Hepatocyte (in vitro differentiated cells): ENCODE measurements at regions not wholly inside any gene's neighbourhood (a gene's known extent, or its start where the extent isn't known, plus 50 kb on each side); places are given as distances from the start of the nearest gene placed in this dataset.

ENCODE experiments used
- DNase-seq: peaks from one replicate; pipeline ENCODE4 v3.0.0-alpha.2; 2016; ENCODE audit warnings: low spot score
- H2AFZ ChIP-seq: fragments of 200-600 bp; sonication (generic); 2 replicates; pipeline ENCODE4 v1.6.0; 2016; ENCODE audit warnings: antibody characterized with exemption, mild to moderate bottlenecking
- H3K27ac ChIP-seq: fragments of 200-600 bp; sonication (generic); 2 replicates; pipeline ENCODE4 v1.5.1; 2016; ENCODE audit warnings: mild to moderate bottlenecking
- H3K27me3 ChIP-seq: fragments of 200-600 bp; sonication (generic); 2 replicates; pipeline ENCODE4 v1.6.1; 2016
- H3K36me3 ChIP-seq: fragments of 200-600 bp; sonication (generic); replicated peaks from 2 replicates; pipeline ENCODE4 v1.5.1; 2016; ENCODE audit warnings: low read depth; ENCODE audit not compliant: insufficient read depth
- H3K4me1 ChIP-seq: fragments of 200-600 bp; sonication (generic); 2 replicates; pipeline ENCODE4 v1.5.1; 2016; ENCODE audit warnings: mild to moderate bottlenecking, moderate library complexity; ENCODE audit not compliant: insufficient read depth
- H3K4me2 ChIP-seq: fragments of 200-600 bp; sonication (generic); 2 replicates; pipeline ENCODE4 v1.6.0; 2016
- H3K4me3 ChIP-seq: fragments of 200-600 bp; sonication (generic); 2 replicates; pipeline ENCODE4 v1.5.1; 2016; ENCODE audit warnings: mild to moderate bottlenecking
- H3K79me2 ChIP-seq: fragments of 200-600 bp; sonication (generic); 2 replicates; pipeline ENCODE4 v1.6.0; 2017; ENCODE audit warnings: mild to moderate bottlenecking
- H3K9me2 ChIP-seq: fragments of 200-600 bp; sonication (generic); replicated peaks from 2 replicates; pipeline ENCODE4 v1.6.0; 2017; ENCODE audit warnings: mild to moderate bottlenecking; ENCODE audit not compliant: insufficient read depth
- H3K9me3 ChIP-seq: fragments of 200-600 bp; sonication (generic); 2 replicates; pipeline ENCODE4 v1.5.1; 2016; ENCODE audit warnings: low read depth, mild to moderate bottlenecking
- H4K20me1 ChIP-seq: fragments of 200-600 bp; sonication (generic); 2 replicates; pipeline ENCODE4 v1.6.0; 2016; ENCODE audit warnings: mild to moderate bottlenecking; ENCODE audit not compliant: insufficient read depth, poor library complexity, severe bottlenecking
- EZH2 ChIP-seq: fragments of 200-600 bp; sonication (generic); IDR thresholded peaks from 2 replicates; pipeline ENCODE4 v1.6.1; 2016; ENCODE audit warnings: antibody characterized with exemption, mild to moderate bottlenecking, borderline replicate concordance
- EZH2phosphoT487 ChIP-seq: fragments of 200-600 bp; sonication (generic); IDR thresholded peaks from one replicate; pipeline ENCODE4 v1.6.1; 2018; ENCODE audit warnings: antibody characterized with exemption, mild to moderate bottlenecking, low read depth, moderate library complexity; ENCODE audit not compliant: unreplicated experiment, severe bottlenecking
- WGBS: methylation state at CpG from one replicate; pipeline ENCODE4 v1.1.6; 2016; ENCODE audit warnings: low lambda C conversion rate; ENCODE audit errors: missing lambda C conversion rate; 5-methylcytosine and 5-hydroxymethylcytosine counted together
- TF ChIP-seq, protein P1 (sequence below): fragments of 200-600 bp; sonication (generic); IDR thresholded peaks from 2 replicates; pipeline ENCODE4 v1.5.1; 2016; ENCODE audit warnings: antibody characterized with exemption, mild to moderate bottlenecking; ENCODE audit not compliant: poor library complexity

DNA sequence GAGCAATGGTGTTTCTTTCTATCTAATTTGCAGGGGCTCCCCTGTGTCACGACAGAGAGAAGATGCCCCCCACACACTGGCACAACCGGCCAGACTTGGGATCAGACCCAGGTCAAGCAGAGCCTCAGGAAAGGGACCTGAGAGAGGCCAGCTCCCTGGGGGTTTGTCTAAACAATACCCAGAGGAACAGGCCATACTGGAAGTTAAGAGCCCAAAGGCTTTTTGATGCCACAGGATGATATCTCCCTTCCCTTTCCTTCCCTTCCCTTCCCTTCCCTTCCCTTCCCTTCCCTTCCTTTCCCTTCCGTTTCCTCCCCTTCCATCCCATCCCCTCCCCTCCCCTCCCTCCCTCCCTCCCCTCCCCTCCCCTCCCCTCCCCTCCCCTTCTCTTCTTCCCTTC, 139.2 kb downstream of the ARL4C start:
- no peak for DNase-seq
- Histone ChIP-seq H3K36me3 (no peaks in the 10 kb centered on the region), H3K4me2 (no peak overlapping the region), H3K9me3 (no peaks in the 10 kb centered on the region), H3K4me1 (no peaks in the 10 kb centered on the region), H3K27me3 (no peaks in the 10 kb centered on the region), H3K79me2 (no peaks in the 10 kb centered on the region), H3K27ac (no peak overlapping the region), H3K9me2 (no peaks in the 10 kb centered on the region), H4K20me1 (no peaks in the 10 kb centered on the region), H2AFZ (no peak overlapping the region), H3K4me3 (no peak overlapping the region)
- 75% methylated on average over 2 of the region's 3 CpGs for WGBS
- TF ChIP-seq EZH2phosphoT487 (no peak), EZH2 (no peak)
- TF ChIP-seq, protein P1, sequence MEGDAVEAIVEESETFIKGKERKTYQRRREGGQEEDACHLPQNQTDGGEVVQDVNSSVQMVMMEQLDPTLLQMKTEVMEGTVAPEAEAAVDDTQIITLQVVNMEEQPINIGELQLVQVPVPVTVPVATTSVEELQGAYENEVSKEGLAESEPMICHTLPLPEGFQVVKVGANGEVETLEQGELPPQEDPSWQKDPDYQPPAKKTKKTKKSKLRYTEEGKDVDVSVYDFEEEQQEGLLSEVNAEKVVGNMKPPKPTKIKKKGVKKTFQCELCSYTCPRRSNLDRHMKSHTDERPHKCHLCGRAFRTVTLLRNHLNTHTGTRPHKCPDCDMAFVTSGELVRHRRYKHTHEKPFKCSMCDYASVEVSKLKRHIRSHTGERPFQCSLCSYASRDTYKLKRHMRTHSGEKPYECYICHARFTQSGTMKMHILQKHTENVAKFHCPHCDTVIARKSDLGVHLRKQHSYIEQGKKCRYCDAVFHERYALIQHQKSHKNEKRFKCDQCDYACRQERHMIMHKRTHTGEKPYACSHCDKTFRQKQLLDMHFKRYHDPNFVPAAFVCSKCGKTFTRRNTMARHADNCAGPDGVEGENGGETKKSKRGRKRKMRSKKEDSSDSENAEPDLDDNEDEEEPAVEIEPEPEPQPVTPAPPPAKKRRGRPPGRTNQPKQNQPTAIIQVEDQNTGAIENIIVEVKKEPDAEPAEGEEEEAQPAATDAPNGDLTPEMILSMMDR, result no peak

DNA sequence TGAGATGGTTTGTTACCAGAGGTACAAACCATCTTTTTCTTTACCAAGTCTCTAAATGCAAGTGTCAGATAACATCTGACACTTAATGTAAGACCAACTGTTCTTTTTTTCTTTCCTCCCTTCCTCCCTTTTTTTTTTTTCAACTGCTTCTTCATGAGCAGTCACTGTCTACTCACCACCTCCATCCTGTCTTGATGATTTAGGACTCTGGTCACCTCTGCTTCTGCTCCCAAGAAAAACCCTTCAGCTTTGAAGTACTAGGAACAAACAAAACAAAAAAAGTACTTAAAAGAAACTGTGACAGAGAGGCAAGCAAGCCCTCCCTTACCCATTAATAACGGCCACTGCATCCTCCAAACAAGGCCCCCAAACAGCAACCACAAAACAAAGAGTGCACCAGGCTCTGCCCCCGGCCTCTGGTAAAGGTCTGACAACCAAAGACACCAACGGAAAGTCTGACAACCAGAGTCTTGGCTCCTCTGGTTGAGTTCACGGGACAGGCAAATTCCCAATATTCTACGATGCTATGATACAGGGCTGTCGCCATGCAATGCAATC, 141.0 kb downstream of the ARL4C start:
- Histone ChIP-seq H3K36me3 (no peaks in the 10 kb centered on the region), H3K4me1 (no peaks in the 10 kb centered on the region), H3K4me2 (no peak overlapping the region), H3K27me3 (no peaks in the 10 kb centered on the region), H2AFZ (no peak overlapping the region), H3K27ac (no peak overlapping the region), H3K9me2 (no peaks in the 10 kb centered on the region), H4K20me1 (no peaks in the 10 kb centered on the region), H3K4me3 (no peak overlapping the region), H3K9me3 (no peaks in the 10 kb centered on the region), H3K79me2 (no peaks in the 10 kb centered on the region)
- WGBS, result 54% methylated on average over 6 of the region's 6 CpGs
- TF ChIP-seq EZH2 (no peak), EZH2phosphoT487 (no peak)
- TF ChIP-seq, protein P1, result no peak
- DNase-seq, result no peak

DNA sequence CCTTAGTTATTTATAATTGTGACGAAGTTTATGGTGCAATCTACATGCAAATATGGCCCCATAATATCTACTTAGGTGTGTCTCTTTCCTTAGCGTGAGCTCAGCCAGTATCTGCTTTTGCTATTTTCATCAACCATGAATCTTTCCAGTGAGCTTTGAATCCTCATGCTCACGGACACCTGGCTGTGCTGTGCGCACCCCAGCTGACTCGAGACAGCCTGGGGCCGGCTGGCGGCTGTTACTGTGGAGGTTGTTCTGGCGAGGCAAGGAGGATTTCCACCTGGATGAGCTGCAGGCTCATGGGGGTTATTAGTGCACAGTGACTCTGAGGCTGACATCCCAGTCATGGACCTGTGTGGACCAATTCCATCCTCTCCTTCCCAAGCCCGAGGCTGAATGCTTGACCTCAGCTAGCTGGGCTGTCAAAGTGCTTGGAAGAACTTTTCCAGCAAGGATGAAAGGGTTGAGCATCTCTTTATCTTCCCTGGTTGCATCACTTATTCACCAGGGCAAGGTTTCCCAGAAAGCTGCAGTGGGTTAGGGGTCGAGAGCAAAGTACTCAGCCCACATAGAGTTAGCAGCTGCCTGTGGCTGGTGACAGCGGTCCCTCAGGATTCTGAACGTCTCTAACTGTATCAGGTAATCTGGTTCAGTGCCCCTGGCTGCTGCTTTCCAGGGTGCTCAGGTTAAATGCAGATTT, 141.7 kb downstream of the ARL4C start:
- Histone ChIP-seq H3K9me2 (no peaks in the 10 kb centered on the region), H3K27ac (no peak overlapping the region), H3K36me3 (no peaks in the 10 kb centered on the region), H3K27me3 (no peaks in the 10 kb centered on the region), H3K4me2 (no peak overlapping the region), H4K20me1 (no peaks in the 10 kb centered on the region), H3K4me3 (no peak overlapping the region), H2AFZ (no peak overlapping the region), H3K4me1 (no peaks in the 10 kb centered on the region), H3K9me3 (no peaks in the 10 kb centered on the region), H3K79me2 (no peaks in the 10 kb centered on the region)
- TF ChIP-seq EZH2, result no peak
- no peak for TF ChIP-seq EZH2phosphoT487
- TF ChIP-seq, protein P1, result no peak
- WGBS, result 53% methylated on average over 12 of the region's 12 CpGs
- no peak for DNase-seq
